ENCODE measurements at regions not wholly inside any gene's neighbourhood (a gene's known extent, or its start where the extent isn't known, plus 50 kb on each side); places are given as distances from the start of the nearest gene placed in this dataset.

DNA sequence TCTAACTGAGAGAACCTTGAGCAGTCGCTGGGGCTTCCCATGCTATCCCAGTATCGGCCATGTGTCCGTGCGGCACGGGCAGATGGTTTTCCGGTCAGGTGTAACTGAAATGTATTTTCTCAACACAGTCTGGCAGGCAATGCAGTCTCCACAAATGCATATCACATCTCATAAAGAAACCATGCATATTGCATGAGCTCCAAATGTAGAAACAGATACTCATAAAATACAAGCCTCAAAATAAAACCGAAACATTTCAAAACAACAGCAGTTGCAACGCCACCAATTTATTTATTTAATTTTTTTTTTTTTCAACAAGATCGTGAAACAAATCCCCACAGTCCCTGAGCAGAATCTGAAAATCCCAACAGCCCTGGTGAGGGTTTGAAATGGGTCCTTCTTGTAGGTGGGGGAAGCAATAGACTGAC lies 299.4 kb downstream of the LPIN1 start:
- TF ChIP-seq, protein P1, sequence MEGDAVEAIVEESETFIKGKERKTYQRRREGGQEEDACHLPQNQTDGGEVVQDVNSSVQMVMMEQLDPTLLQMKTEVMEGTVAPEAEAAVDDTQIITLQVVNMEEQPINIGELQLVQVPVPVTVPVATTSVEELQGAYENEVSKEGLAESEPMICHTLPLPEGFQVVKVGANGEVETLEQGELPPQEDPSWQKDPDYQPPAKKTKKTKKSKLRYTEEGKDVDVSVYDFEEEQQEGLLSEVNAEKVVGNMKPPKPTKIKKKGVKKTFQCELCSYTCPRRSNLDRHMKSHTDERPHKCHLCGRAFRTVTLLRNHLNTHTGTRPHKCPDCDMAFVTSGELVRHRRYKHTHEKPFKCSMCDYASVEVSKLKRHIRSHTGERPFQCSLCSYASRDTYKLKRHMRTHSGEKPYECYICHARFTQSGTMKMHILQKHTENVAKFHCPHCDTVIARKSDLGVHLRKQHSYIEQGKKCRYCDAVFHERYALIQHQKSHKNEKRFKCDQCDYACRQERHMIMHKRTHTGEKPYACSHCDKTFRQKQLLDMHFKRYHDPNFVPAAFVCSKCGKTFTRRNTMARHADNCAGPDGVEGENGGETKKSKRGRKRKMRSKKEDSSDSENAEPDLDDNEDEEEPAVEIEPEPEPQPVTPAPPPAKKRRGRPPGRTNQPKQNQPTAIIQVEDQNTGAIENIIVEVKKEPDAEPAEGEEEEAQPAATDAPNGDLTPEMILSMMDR (IDR thresholded peaks at IDR 0.05), result no peak
- Mint-ChIP-seq H3K9me3 (ENCODE audit: low read depth) (no peaks in the 10 kb centered on the region), H3K4me1 (ENCODE audit: low read depth) (peaks cover 23% of the 10 kb centered on the region), H3K27me3 (ENCODE audit: low read depth) (no peaks in the 10 kb centered on the region), H3K27ac (ENCODE audit: unreplicated experiment) (no peak overlapping the region), H3K4me3 (ENCODE audit: unreplicated experiment) (no peak overlapping the region), H3K36me3 (ENCODE audit: low read depth) (no peaks in the 10 kb centered on the region)
- DNase-seq (ENCODE audit: low spot score), result no peak

DNA sequence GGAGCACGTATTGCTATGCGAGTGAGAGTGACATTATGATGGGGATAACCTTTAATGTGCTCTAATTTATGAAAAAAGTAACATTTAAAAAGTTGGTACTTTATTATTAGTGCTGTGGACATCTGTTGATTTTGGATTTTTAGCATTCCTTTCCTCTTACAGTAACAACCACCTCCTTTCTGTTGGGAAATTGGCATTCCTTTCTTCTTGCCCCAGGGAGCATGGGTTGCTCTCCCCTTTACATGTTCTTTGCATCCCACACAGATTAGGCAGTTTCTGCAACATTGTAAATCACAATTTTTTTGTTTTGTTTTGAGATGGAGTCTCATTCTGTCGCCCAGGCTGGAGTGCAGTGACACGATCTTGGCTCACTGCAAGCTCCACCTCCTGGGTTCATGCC lies 300.2 kb downstream of the LPIN1 start:
- H3K27me3 Mint-ChIP-seq (ENCODE audit: low read depth), result no peaks in the 10 kb centered on the region
- no peaks in the 10 kb centered on the region for H3K36me3 Mint-ChIP-seq (ENCODE audit: low read depth)
- H3K27ac Mint-ChIP-seq (ENCODE audit: unreplicated experiment), result peak overlapping the region; percentile 41
- no peak for DNase-seq (ENCODE audit: low spot score)
- H3K4me3 Mint-ChIP-seq (ENCODE audit: unreplicated experiment), result no peak overlapping the region
- TF ChIP-seq, protein P1 (IDR thresholded peaks at IDR 0.05), result no peak
- peaks cover 27% of the 10 kb centered on the region for H3K4me1 Mint-ChIP-seq (ENCODE audit: low read depth)
- no peaks in the 10 kb centered on the region for H3K9me3 Mint-ChIP-seq (ENCODE audit: low read depth)

DNA sequence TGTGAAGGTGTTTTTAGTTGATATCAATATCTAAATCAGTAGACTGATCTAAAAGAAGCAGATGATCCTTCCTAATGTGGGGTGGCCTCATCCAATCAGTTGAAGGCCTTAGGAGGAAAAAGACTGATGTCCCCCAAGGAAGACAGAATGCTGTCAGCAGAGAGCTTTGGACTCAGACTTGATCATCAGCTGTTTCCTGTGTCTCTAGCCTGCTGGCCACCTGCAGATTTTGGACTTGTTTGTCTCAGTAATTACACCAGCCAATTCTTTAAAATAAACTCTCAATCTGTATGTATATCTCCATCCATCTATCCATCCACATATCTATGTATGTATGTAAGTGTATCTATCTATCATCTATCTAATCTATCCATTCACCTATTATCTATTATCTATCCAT lies 301.3 kb downstream of the LPIN1 start:
- Mint-ChIP-seq H3K27me3 (ENCODE audit: low read depth) (no peaks in the 10 kb centered on the region), H3K9me3 (ENCODE audit: low read depth) (no peaks in the 10 kb centered on the region), H3K4me1 (ENCODE audit: low read depth) (peaks cover 32% of the 10 kb centered on the region), H3K36me3 (ENCODE audit: low read depth) (no peaks in the 10 kb centered on the region), H3K4me3 (ENCODE audit: unreplicated experiment) (no peak overlapping the region), H3K27ac (ENCODE audit: unreplicated experiment) (no peak overlapping the region)
- no peak for DNase-seq (ENCODE audit: low spot score)
- TF ChIP-seq, protein P1 (IDR thresholded peaks at IDR 0.05), result no peak

DNA sequence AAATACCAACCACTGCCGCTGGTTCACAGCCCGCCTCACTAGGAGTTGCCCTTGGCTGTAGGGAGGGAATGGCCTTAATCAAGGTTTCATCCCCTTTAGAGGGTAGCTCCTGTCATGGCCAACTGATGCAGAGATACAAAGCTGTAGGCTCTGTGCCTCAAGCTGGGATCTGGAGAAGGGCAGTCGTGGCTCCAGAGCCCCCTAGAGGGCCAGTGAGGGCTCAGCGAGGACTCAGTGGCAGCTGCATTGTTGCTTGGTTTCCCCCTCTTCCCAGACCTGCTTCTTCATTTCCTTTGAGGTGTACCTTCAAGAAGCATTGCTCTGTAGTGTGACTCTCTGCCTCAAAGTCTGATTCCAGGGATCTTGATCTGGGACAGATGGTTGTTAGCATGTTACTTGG lies 302.1 kb downstream of the LPIN1 start:
- DNase-seq (ENCODE audit: low spot score), result no peak
- Mint-ChIP-seq H3K9me3 (ENCODE audit: low read depth) (no peaks in the 10 kb centered on the region), H3K4me1 (ENCODE audit: low read depth) (peaks cover 32% of the 10 kb centered on the region), H3K27ac (ENCODE audit: unreplicated experiment) (no peak overlapping the region), H3K4me3 (ENCODE audit: unreplicated experiment) (no peak overlapping the region), H3K27me3 (ENCODE audit: low read depth) (no peaks in the 10 kb centered on the region), H3K36me3 (ENCODE audit: low read depth) (no peaks in the 10 kb centered on the region)
- TF ChIP-seq, protein P1 (IDR thresholded peaks at IDR 0.05), result peak; percentile 35

DNA sequence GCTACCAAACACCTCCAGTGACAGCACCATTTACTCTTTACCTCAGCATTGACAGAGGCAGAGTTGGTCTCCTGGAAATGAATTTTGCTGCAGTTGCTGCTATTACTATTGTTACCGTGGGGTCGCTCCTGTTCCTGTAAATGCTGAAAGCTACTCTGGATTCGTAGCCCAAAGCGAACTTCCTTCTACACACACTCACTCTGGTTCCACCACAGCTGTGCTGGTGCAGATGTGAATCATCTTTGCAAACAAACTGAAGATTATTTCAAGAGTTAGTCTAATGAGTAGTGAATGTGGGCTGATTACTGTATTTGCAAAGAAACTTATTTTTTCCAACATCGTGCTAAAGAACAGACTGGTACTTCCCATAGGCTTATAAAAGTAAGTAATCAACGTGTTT lies 304.0 kb downstream of the LPIN1 start:
- Mint-ChIP-seq H3K4me1 (ENCODE audit: low read depth) (peaks cover 32% of the 10 kb centered on the region), H3K27me3 (ENCODE audit: low read depth) (no peaks in the 10 kb centered on the region), H3K36me3 (ENCODE audit: low read depth) (no peaks in the 10 kb centered on the region), H3K27ac (ENCODE audit: unreplicated experiment) (no peak overlapping the region), H3K4me3 (ENCODE audit: unreplicated experiment) (no peak overlapping the region), H3K9me3 (ENCODE audit: low read depth) (no peaks in the 10 kb centered on the region)
- TF ChIP-seq, protein P1 (IDR thresholded peaks at IDR 0.05), result peak; percentile 40
- no peak for DNase-seq (ENCODE audit: low spot score)

Data from chondrocyte (in vitro differentiated cells).